ENCODE measurements at regions not wholly inside any gene's neighbourhood (a gene's known extent, or its start where the extent isn't known, plus 50 kb on each side); places are given as distances from the start of the nearest gene placed in this dataset.

GRCh38 chr3:14346642-14347041 is 55.8 kb upstream of the SLC6A6 start:
- Histone ChIP-seq H3K4me3 (ENCODE audit: low read length) (no peak overlapping the region), H3K27me3 (ENCODE audit: control insufficient read depth, insufficient read depth, low read length) (peaks cover 59% of the 10 kb centered on the region), H3K36me3 (ENCODE audit: control insufficient read depth, insufficient read depth, low read length) (no peaks in the 10 kb centered on the region), H3K4me1 (ENCODE audit: control insufficient read depth, insufficient read depth, low read length) (no peaks in the 10 kb centered on the region), H3K27ac (ENCODE audit: low read length) (no peak overlapping the region), H3K9me3 (replicated peaks; ENCODE audit: control insufficient read depth, low read depth, low read length) (no peaks in the 10 kb centered on the region)
- WGBS (ENCODE audit: insufficient coverage) = no CpG with 5 or more reads among the region's 4 CpGs
- no peak for DNase-seq

- no peak overlapping the region for H3K4me3 ChIP-seq (ENCODE audit: low read length)
- peaks cover 61% of the 10 kb centered on the region for H3K27me3 ChIP-seq (ENCODE audit: control insufficient read depth, insufficient read depth, low read length)
- H3K36me3 ChIP-seq (ENCODE audit: control insufficient read depth, insufficient read depth, low read length) = no peaks in the 10 kb centered on the region
- H3K9me3 ChIP-seq (replicated peaks; ENCODE audit: control insufficient read depth, low read depth, low read length) = no peaks in the 10 kb centered on the region
- H3K27ac ChIP-seq (ENCODE audit: low read length) = no peak overlapping the region
- DNase-seq = no peak
- WGBS (ENCODE audit: insufficient coverage) = 71% methylated on average over 7 of the region's 7 CpGs
- no peaks in the 10 kb centered on the region for H3K4me1 ChIP-seq (ENCODE audit: control insufficient read depth, insufficient read depth, low read length)
Observed at GRCh38 chr3:14347110-14347509, 55.3 kb upstream of the SLC6A6 start.

- no peak overlapping the region for H3K27ac ChIP-seq (ENCODE audit: low read length)
- 50% methylated on average over 4 of the region's 6 CpGs for WGBS (ENCODE audit: insufficient coverage)
- H3K4me1 ChIP-seq (ENCODE audit: control insufficient read depth, insufficient read depth, low read length) = no peaks in the 10 kb centered on the region
- H3K4me3 ChIP-seq (ENCODE audit: low read length) = no peak overlapping the region
- no peak for DNase-seq
- no peaks in the 10 kb centered on the region for H3K9me3 ChIP-seq (replicated peaks; ENCODE audit: control insufficient read depth, low read depth, low read length)
- peaks cover 42% of the 10 kb centered on the region for H3K27me3 ChIP-seq (ENCODE audit: control insufficient read depth, insufficient read depth, low read length)
- no peaks in the 10 kb centered on the region for H3K36me3 ChIP-seq (ENCODE audit: control insufficient read depth, insufficient read depth, low read length)
Observed at GRCh38 chr3:14351617-14352001, 50.8 kb upstream of the SLC6A6 start.

GRCh38 chr3:14352002-14352627 is 50.3 kb upstream of the SLC6A6 start:
- WGBS (ENCODE audit: insufficient coverage) = 77% methylated on average over 13 of the region's 13 CpGs
- Histone ChIP-seq H3K27me3 (ENCODE audit: control insufficient read depth, insufficient read depth, low read length) (peaks cover 38% of the 10 kb centered on the region), H3K27ac (ENCODE audit: low read length) (no peak overlapping the region), H3K4me1 (ENCODE audit: control insufficient read depth, insufficient read depth, low read length) (no peaks in the 10 kb centered on the region), H3K4me3 (ENCODE audit: low read length) (no peak overlapping the region), H3K9me3 (replicated peaks; ENCODE audit: control insufficient read depth, low read depth, low read length) (no peaks in the 10 kb centered on the region), H3K36me3 (ENCODE audit: control insufficient read depth, insufficient read depth, low read length) (no peaks in the 10 kb centered on the region)
- no peak for DNase-seq
